NCI-H2081 (cell line): ENCODE measurements at regions not wholly inside any gene's neighbourhood (a gene's known extent, or its start where the extent isn't known, plus 50 kb on each side); places are given as distances from the start of the nearest gene placed in this dataset.

ENCODE experiments used
- DNase-seq, 2 experiments: peaks; one replicate each; lab custom pipeline; 2025; lab: John Stamatoyannopoulos, UW

GRCh38 chr7:155202106-155202871 lies 95.4 kb upstream of the INSIG1 start:
- no peak for DNase-seq

GRCh38 chr7:155203059-155203881 lies 94.4 kb upstream of the INSIG1 start:
- no peak for DNase-seq

GRCh38 chr7:155203882-155204691 lies 93.6 kb upstream of the INSIG1 start:
- DNase-seq: peak in 1 of 2 experiments; percentile 17

GRCh38 chr7:155204744-155205367 lies 92.8 kb upstream of the INSIG1 start:
- DNase-seq: no peak

GRCh38 chr7:155205368-155206317 lies 92.0 kb upstream of the INSIG1 start:
- no peak for DNase-seq

- DNase-seq: no peak
Observed at GRCh38 chr7:155206318-155207020, 91.2 kb upstream of the INSIG1 start.

GRCh38 chr7:155207326-155208002 lies 90.2 kb upstream of the INSIG1 start:
- no peak for DNase-seq

GRCh38 chr7:155208681-155209477 lies 88.8 kb upstream of the INSIG1 start:
- DNase-seq: no peak

GRCh38 chr7:155209478-155210319 lies 88.0 kb upstream of the INSIG1 start:
- DNase-seq: no peak

GRCh38 chr7:155210356-155210755 lies 87.3 kb upstream of the INSIG1 start:
- DNase-seq: no peak

GRCh38 chr7:155211173-155211572 lies 86.5 kb upstream of the INSIG1 start:
- DNase-seq: no peak

GRCh38 chr7:155211761-155212160 lies 85.9 kb upstream of the INSIG1 start:
- no peak for DNase-seq

- DNase-seq: no peak
Observed at GRCh38 chr7:155212301-155213015, 85.2 kb upstream of the INSIG1 start.

- DNase-seq: no peak
Observed at GRCh38 chr7:155213385-155213784, 84.3 kb upstream of the INSIG1 start.

GRCh38 chr7:155213955-155214740 lies 83.5 kb upstream of the INSIG1 start:
- peak; percentile 24 to 54 for DNase-seq
